ENCODE measurements at regions not wholly inside any gene's neighbourhood (a gene's known extent, or its start where the extent isn't known, plus 50 kb on each side); places are given as distances from the start of the nearest gene placed in this dataset.

DNA sequence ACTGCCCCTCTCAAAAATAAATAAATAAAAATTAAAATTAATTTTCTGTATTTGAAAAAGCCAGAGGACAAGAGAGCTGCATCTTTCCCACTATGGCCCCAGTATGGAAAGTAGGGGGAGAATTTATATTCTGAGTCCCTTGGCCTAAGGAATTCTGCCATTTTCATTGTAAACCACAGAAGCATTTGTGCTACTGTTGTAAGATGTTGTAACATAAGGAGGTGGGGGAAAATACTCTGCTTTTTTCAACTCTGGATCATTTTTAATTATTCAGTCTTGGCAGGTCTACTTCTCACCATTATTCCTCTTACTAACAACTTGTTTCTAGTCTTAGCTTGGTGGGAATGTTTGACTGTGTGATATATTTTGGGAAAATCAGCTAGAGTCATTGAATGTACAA is 52.3 kb upstream of the APC start:
- TF ChIP-seq, protein P1, sequence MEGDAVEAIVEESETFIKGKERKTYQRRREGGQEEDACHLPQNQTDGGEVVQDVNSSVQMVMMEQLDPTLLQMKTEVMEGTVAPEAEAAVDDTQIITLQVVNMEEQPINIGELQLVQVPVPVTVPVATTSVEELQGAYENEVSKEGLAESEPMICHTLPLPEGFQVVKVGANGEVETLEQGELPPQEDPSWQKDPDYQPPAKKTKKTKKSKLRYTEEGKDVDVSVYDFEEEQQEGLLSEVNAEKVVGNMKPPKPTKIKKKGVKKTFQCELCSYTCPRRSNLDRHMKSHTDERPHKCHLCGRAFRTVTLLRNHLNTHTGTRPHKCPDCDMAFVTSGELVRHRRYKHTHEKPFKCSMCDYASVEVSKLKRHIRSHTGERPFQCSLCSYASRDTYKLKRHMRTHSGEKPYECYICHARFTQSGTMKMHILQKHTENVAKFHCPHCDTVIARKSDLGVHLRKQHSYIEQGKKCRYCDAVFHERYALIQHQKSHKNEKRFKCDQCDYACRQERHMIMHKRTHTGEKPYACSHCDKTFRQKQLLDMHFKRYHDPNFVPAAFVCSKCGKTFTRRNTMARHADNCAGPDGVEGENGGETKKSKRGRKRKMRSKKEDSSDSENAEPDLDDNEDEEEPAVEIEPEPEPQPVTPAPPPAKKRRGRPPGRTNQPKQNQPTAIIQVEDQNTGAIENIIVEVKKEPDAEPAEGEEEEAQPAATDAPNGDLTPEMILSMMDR (IDR thresholded peaks at IDR 0.05) = no peak
- TF ChIP-seq POLR2AphosphoS5 (IDR thresholded peaks at IDR 0.05) (no peak), EP300 (IDR thresholded peaks at IDR 0.05) (no peak), POLR2A (IDR thresholded peaks at IDR 0.05) (no peak)

All from suprapubic skin (tissue), 4 donors.